HEK293 (cell line): ENCODE measurements at regions not wholly inside any gene's neighbourhood (a gene's known extent, or its start where the extent isn't known, plus 50 kb on each side); places are given as distances from the start of the nearest gene placed in this dataset.

ENCODE experiments used
- BCL11A ChIP-seq: fragments of 450-650 bp; formaldehyde crosslinking; IDR thresholded peaks from 2 replicates; pipeline ENCODE4 v1.5.1; 2016; ENCODE audit warnings: low read depth, missing biosample characterization, missing genetic modification characterization
- CTCF ChIP-seq: fragments of 450-650 bp; formaldehyde crosslinking; IDR thresholded peaks from 2 replicates; pipeline ENCODE4 v1.5.1; 2016; ENCODE audit warnings: missing biosample characterization, missing genetic modification characterization
- REPIN1 ChIP-seq: fragments of 450-650 bp; formaldehyde crosslinking; IDR thresholded peaks from 2 replicates; pipeline ENCODE4 v1.5.1; 2017; ENCODE audit warnings: missing biosample characterization, missing genetic modification characterization, low read depth
- SETDB1 ChIP-seq: IDR thresholded peaks from one replicate; pipeline ENCODE4 v1.6.1; 2017; ENCODE audit warnings: mild to moderate bottlenecking, low read length, moderate library complexity, mixed read lengths; ENCODE audit not compliant: insufficient read length
- ZNF114 ChIP-seq: fragments of 450-650 bp; formaldehyde crosslinking; IDR thresholded peaks from 2 replicates; pipeline ENCODE4 v1.5.0; 2017; ENCODE audit warnings: missing biosample characterization, missing genetic modification characterization
- ZNF121 ChIP-seq: fragments of 450-650 bp; formaldehyde crosslinking; IDR thresholded peaks from 2 replicates; pipeline ENCODE4 v1.5.1; 2016; ENCODE audit warnings: missing biosample characterization, missing genetic modification characterization
- ZNF140 ChIP-seq: fragments of 450-650 bp; formaldehyde crosslinking; IDR thresholded peaks from 2 replicates; pipeline ENCODE4 v1.5.1; 2016; ENCODE audit warnings: missing biosample characterization, missing genetic modification characterization
- ZNF48 ChIP-seq: fragments of 450-650 bp; formaldehyde crosslinking; IDR thresholded peaks from 2 replicates; pipeline ENCODE4 v1.5.1; 2016; ENCODE audit warnings: missing biosample characterization, missing genetic modification characterization
- ZNF658 ChIP-seq: fragments of 450-650 bp; formaldehyde crosslinking; IDR thresholded peaks from 2 replicates; pipeline ENCODE4; 2016; ENCODE audit warnings: missing biosample characterization, missing genetic modification characterization
- ZNF664 ChIP-seq: fragments of 450-650 bp; formaldehyde crosslinking; IDR thresholded peaks from 2 replicates; pipeline ENCODE4 v1.5.1; 2016; ENCODE audit warnings: missing biosample characterization, missing genetic modification characterization
- TF ChIP-seq, protein P1 (sequence below): fragments of 450-650 bp; formaldehyde crosslinking; optimal IDR thresholded peaks from 2 replicates; pipeline ENCODE3; 2016; ENCODE audit warnings: missing biosample characterization, mild to moderate bottlenecking, missing genetic modification characterization
- TF ChIP-seq, protein P2 (sequence below): fragments of 450-650 bp; formaldehyde crosslinking; IDR thresholded peaks from 2 replicates; pipeline ENCODE4 v1.5.1; 2016; ENCODE audit warnings: missing biosample characterization, missing genetic modification characterization

GRCh38 chr2:236343400-236344161 lies 79.4 kb upstream of the ASB18 start:
- TF ChIP-seq CTCF (tag by site-specific recombination) (0 out of 2 replicates have a peak, but pooled peaks have one; percentile 37), ZNF664 (tag by site-specific recombination) (no peak), BCL11A (no peak), ZNF658 (no peak), ZNF114 (tag by site-specific recombination) (no peak), ZNF140 (tag by site-specific recombination) (no peak), SETDB1 (no peak), ZNF48 (tag by site-specific recombination) (no peak), ZNF121 (tag by site-specific recombination) (no peak), REPIN1 (tag by site-specific recombination) (no peak)
- TF ChIP-seq, protein P1, sequence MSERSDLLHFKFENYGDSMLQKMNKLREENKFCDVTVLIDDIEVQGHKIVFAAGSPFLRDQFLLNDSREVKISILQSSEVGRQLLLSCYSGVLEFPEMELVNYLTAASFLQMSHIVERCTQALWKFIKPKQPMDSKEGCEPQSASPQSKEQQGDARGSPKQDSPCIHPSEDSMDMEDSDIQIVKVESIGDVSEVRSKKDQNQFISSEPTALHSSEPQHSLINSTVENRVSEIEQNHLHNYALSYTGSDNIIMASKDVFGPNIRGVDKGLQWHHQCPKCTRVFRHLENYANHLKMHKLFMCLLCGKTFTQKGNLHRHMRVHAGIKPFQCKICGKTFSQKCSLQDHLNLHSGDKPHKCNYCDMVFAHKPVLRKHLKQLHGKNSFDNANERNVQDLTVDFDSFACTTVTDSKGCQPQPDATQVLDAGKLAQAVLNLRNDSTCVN (tag by site-specific recombination): no peak
- TF ChIP-seq, protein P2, sequence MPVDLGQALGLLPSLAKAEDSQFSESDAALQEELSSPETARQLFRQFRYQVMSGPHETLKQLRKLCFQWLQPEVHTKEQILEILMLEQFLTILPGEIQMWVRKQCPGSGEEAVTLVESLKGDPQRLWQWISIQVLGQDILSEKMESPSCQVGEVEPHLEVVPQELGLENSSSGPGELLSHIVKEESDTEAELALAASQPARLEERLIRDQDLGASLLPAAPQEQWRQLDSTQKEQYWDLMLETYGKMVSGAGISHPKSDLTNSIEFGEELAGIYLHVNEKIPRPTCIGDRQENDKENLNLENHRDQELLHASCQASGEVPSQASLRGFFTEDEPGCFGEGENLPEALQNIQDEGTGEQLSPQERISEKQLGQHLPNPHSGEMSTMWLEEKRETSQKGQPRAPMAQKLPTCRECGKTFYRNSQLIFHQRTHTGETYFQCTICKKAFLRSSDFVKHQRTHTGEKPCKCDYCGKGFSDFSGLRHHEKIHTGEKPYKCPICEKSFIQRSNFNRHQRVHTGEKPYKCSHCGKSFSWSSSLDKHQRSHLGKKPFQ: no peak
